H9 (cell line): ENCODE measurements at regions not wholly inside any gene's neighbourhood (a gene's known extent, or its start where the extent isn't known, plus 50 kb on each side); places are given as distances from the start of the nearest gene placed in this dataset.

Experiments used
- DNase-seq: peaks from one replicate; pipeline ENCODE4 v3.0.0-alpha.2; 2017
- H2AFZ ChIP-seq: one replicate; pipeline ENCODE4 v1.6.1; 2013; ENCODE audit warnings: mild to moderate bottlenecking, low read length, control low read depth, moderate library complexity
- H2AK5ac ChIP-seq: 2 replicates; pipeline ENCODE4 v1.6.1; 2013; ENCODE audit warnings: low read length, control low read depth, mixed read lengths; ENCODE audit not compliant: insufficient read length
- H2BK120ac ChIP-seq: one replicate; pipeline ENCODE4 v1.6.1; 2013; ENCODE audit warnings: low read depth, mild to moderate bottlenecking, low read length, control low read depth, inconsistent platforms; ENCODE audit not compliant: poor library complexity, severe bottlenecking
- H2BK12ac ChIP-seq: 2 replicates; pipeline ENCODE4 v1.6.1; 2013; ENCODE audit warnings: low read length, control low read depth, mixed read lengths, low read depth; ENCODE audit not compliant: insufficient read length
- H2BK15ac ChIP-seq: 2 replicates; pipeline ENCODE4 v1.6.1; 2013; ENCODE audit warnings: low read depth, low read length, control low read depth
- H2BK20ac ChIP-seq: one replicate; pipeline ENCODE4 v1.6.1; 2013; ENCODE audit warnings: low read depth, mild to moderate bottlenecking, low read length, control low read depth, inconsistent platforms; ENCODE audit not compliant: poor library complexity, severe bottlenecking
- H2BK5ac ChIP-seq: 2 replicates; pipeline ENCODE4 v1.6.1; 2013; ENCODE audit warnings: low read length, control low read depth, mixed read lengths; ENCODE audit not compliant: insufficient read length
- H3K14ac ChIP-seq: 2 replicates; pipeline ENCODE4 v1.6.1; 2013; ENCODE audit warnings: low read length, control low read depth; ENCODE audit not compliant: insufficient read depth
- H3K18ac ChIP-seq: 2 replicates; pipeline ENCODE4 v1.6.1; 2013; ENCODE audit warnings: low read depth, mild to moderate bottlenecking, mixed read lengths, low read length, control low read depth; ENCODE audit not compliant: insufficient read length
- H3K23ac ChIP-seq: 2 replicates; pipeline ENCODE4 v1.6.1; 2013; ENCODE audit warnings: low read length, control low read depth, mixed read lengths, low read depth; ENCODE audit not compliant: insufficient read length
- H3K23me2 ChIP-seq: 2 replicates; pipeline ENCODE4 v1.6.1; 2013; ENCODE audit warnings: low read depth, mild to moderate bottlenecking, mixed read lengths, low read length, control low read depth; ENCODE audit not compliant: insufficient read length, poor library complexity, severe bottlenecking
- H3K27ac ChIP-seq: 2 replicates; pipeline ENCODE4 v1.5.1; 2013; ENCODE audit warnings: low read length, control low read depth, mixed read lengths, low read depth; ENCODE audit not compliant: insufficient read length
- H3K27me3 ChIP-seq: 2 replicates; pipeline ENCODE4 v1.6.1; 2013; ENCODE audit warnings: low read length, control low read depth, inconsistent platforms; ENCODE audit not compliant: insufficient read depth
- H3K4ac ChIP-seq: 2 replicates; pipeline ENCODE4 v1.6.1; 2013; ENCODE audit warnings: low read depth, mild to moderate bottlenecking, control low read depth, inconsistent platforms, low read length, moderate library complexity
- H3K4me1 ChIP-seq: 2 replicates; pipeline ENCODE4 v1.6.1; 2013; ENCODE audit warnings: low read length, control low read depth, inconsistent platforms; ENCODE audit not compliant: insufficient read depth
- H3K4me2 ChIP-seq: 2 replicates; pipeline ENCODE4 v1.6.1; 2013; ENCODE audit warnings: low read length, control low read depth, mixed read lengths; ENCODE audit not compliant: insufficient read length, insufficient read depth
- H3K56ac ChIP-seq: 2 replicates; pipeline ENCODE4 v1.6.1; 2013; ENCODE audit warnings: low read depth, mild to moderate bottlenecking, mixed read lengths, low read length, control low read depth; ENCODE audit not compliant: insufficient read length
- H3K79me1 ChIP-seq: 2 replicates; pipeline ENCODE4 v1.6.1; 2013; ENCODE audit warnings: low read depth, mild to moderate bottlenecking, moderate library complexity, low read length, control low read depth, inconsistent platforms; ENCODE audit not compliant: insufficient read depth, poor library complexity, severe bottlenecking
- H3K79me2 ChIP-seq: 2 replicates; pipeline ENCODE4 v1.6.1; 2013; ENCODE audit warnings: low read length, control low read depth, inconsistent platforms; ENCODE audit not compliant: insufficient read depth
- H3K9ac ChIP-seq: 2 replicates; pipeline ENCODE4 v1.6.1; 2013; ENCODE audit warnings: low read length, control low read depth, mixed read lengths; ENCODE audit not compliant: insufficient read length; ENCODE audit errors: extremely low read depth
- H3K9me3 ChIP-seq: one replicate; pipeline ENCODE4 v1.6.1; 2013; ENCODE audit warnings: low read depth, low read length, inconsistent platforms; ENCODE audit not compliant: control insufficient read depth
- H3T11ph ChIP-seq: one replicate; pipeline ENCODE4 v1.6.1; 2013; ENCODE audit warnings: mild to moderate bottlenecking, low read length, control low read depth, inconsistent platforms
- H4K20me1 ChIP-seq: one replicate; pipeline ENCODE4 v1.6.1; 2013; ENCODE audit not compliant: control insufficient read depth, insufficient read length, insufficient read depth
- H4K5ac ChIP-seq: 2 replicates; pipeline ENCODE4 v1.6.1; 2013; ENCODE audit warnings: low read depth, mild to moderate bottlenecking, mixed read lengths, low read length, control low read depth; ENCODE audit not compliant: insufficient read length
- H4K8ac ChIP-seq: replicated peaks from 2 replicates; pipeline ENCODE4 v1.6.1; 2013; ENCODE audit warnings: low read length, control low read depth, mixed read lengths, low read depth; ENCODE audit not compliant: insufficient read length
- H4K91ac ChIP-seq: 2 replicates; pipeline ENCODE4 v1.6.1; 2013; ENCODE audit warnings: low read depth, mild to moderate bottlenecking, moderate library complexity, mixed read lengths, low read length, control low read depth; ENCODE audit not compliant: insufficient read length
- H3K27ac Mint-ChIP-seq, 3 experiments: 2 replicates in 2 of 3; 3 replicates in 1 of 3; pipeline ENCODE4 v1.8.0; 2020 to 2021; ENCODE audit warnings: mixed read lengths in 3 of 3, mild to moderate bottlenecking in 1 of 3, moderate library complexity in 1 of 3
- H3K27me3 Mint-ChIP-seq: 2 replicates; pipeline ENCODE4 v1.8.0; 2021; ENCODE audit warnings: low read depth, mild to moderate bottlenecking, moderate library complexity, mixed read lengths
- H3K36me3 Mint-ChIP-seq, 3 experiments: 2 replicates in 2 of 3; 3 replicates in 1 of 3; pipeline ENCODE4 v1.8.0; 2020 to 2021; ENCODE audit warnings: low read depth in 3 of 3, mixed read lengths in 3 of 3; ENCODE audit not compliant: insufficient read depth in 1 of 3
- H3K4me1 Mint-ChIP-seq, 2 experiments: 2 replicates each; pipeline ENCODE4 v1.8.0; 2020; ENCODE audit warnings: mixed read lengths in 2 of 2
- H3K4me3 Mint-ChIP-seq, 2 experiments: 2 replicates in 1 of 2; 3 replicates in 1 of 2; pipeline ENCODE4 v1.8.0; 2020 to 2021; ENCODE audit warnings: mild to moderate bottlenecking in 2 of 2, mixed read lengths in 2 of 2, moderate library complexity in 1 of 2
- H3K9me3 Mint-ChIP-seq, 2 experiments: 2 replicates in 1 of 2; 3 replicates in 1 of 2; pipeline ENCODE4 v1.8.0; 2020; ENCODE audit warnings: mild to moderate bottlenecking in 2 of 2, mixed read lengths in 2 of 2, moderate library complexity in 1 of 2
- CTCF ChIP-seq: fragments of 200-600 bp; sonication (generic); conservative IDR thresholded peaks from 3 replicates; pipeline ENCODE4 v1.8.0; 2021; ENCODE audit warnings: antibody characterized with exemption, mild to moderate bottlenecking

GRCh38 chr14:28426960-28427359 is 339.6 kb upstream of the FOXG1 start:
- Mint-ChIP-seq H3K9me3 (peaks cover 16 to 26% of the 10 kb centered on the region in 2 experiments), H3K27ac (no peak overlapping the region), H3K4me3 (no peak overlapping the region), H3K27me3 (no peaks in the 10 kb centered on the region), H3K36me3 (peaks cover 0 to 13% (median 12%) of the 10 kb centered on the region in 3 experiments; a peak in 4 of 7 replicates), H3K4me1 (no peaks in the 10 kb centered on the region)
- Histone ChIP-seq H3K27me3 (no peaks in the 10 kb centered on the region), H3K4ac (no peak overlapping the region), H2BK20ac (no peak overlapping the region), H3K4me1 (no peaks in the 10 kb centered on the region), H4K5ac (no peak overlapping the region), H2BK120ac (no peak overlapping the region), H3T11ph (no peak overlapping the region), H3K23ac (no peak overlapping the region), H2BK5ac (no peak overlapping the region), H2BK15ac (no peak overlapping the region), H3K79me1 (no peaks in the 10 kb centered on the region), H3K27ac (no peak overlapping the region), H4K20me1 (no peaks in the 10 kb centered on the region), H3K56ac (no peak overlapping the region), H4K91ac (no peak overlapping the region), H4K8ac (no peak overlapping the region), H2AK5ac (no peak overlapping the region), H3K14ac (no peak overlapping the region), H3K18ac (no peak overlapping the region), H2AFZ (no peak overlapping the region), H3K9ac (no peak overlapping the region), H3K79me2 (no peaks in the 10 kb centered on the region), H2BK12ac (no peak overlapping the region), H3K9me3 (no peaks in the 10 kb centered on the region), H3K4me2 (no peak overlapping the region), H3K23me2 (no peaks in the 10 kb centered on the region)
- TF ChIP-seq CTCF: no peak
- DNase-seq: no peak
